ENCODE measurements at regions not wholly inside any gene's neighbourhood (a gene's known extent, or its start where the extent isn't known, plus 50 kb on each side); places are given as distances from the start of the nearest gene placed in this dataset.
"Not testable (repeated sequence)": the region's sequence is repeated elsewhere in the genome, so short reads cannot be mapped to it uniquely, and the experiment has no call there.

DNA sequence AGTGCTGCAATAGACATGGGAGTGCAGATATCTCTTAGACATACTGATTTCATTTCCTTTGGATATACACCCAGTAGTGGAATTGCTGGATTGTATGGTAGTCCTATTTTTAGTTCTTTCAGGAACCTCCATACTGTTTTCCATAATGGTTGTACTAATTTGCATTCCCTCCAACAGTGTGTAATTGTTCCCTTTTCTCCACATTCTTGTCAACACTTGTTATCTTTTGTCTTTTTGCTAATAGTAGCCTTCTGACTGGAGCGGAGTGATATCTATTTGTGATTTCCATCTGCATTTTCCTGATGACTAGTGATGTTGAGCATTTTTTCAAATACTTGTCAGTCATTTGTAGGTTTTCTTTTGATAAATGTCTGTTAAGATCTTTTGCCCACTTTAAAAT lies 128.9 kb downstream of the CTNND1 start:
- Histone ChIP-seq H3K9ac (ENCODE audit: insufficient read length, low read depth) (no peak overlapping the region), H3K4me3 (ENCODE audit: insufficient read length, low read depth) (no peak overlapping the region), H3K36me3 (ENCODE audit: insufficient read depth, insufficient read length, low read length) (no peaks in the 10 kb centered on the region), H3K9me3 (ENCODE audit: insufficient read depth, low read length) (no peaks in the 10 kb centered on the region; the same call in 1 of the 2 replicates), H3K4me1 (ENCODE audit: insufficient read depth, insufficient read length) (no peaks in the 10 kb centered on the region), H3K27me3 (ENCODE audit: insufficient read depth, insufficient read length) (no peaks in the 10 kb centered on the region)
- DNase-seq (ENCODE audit: low read depth, low spot score): no peak
- TF ChIP-seq SUZ12 (IDR thresholded peaks at IDR 0.05; ENCODE audit: extremely low read depth, insufficient read depth, insufficient read length) (no peak), YY1 (IDR thresholded peaks at IDR 0.05; ENCODE audit: insufficient read depth, insufficient read length) (no peak), ZNF274 (IDR thresholded peaks at IDR 0.05; ENCODE audit: low read depth, low read length) (no peak)

DNA sequence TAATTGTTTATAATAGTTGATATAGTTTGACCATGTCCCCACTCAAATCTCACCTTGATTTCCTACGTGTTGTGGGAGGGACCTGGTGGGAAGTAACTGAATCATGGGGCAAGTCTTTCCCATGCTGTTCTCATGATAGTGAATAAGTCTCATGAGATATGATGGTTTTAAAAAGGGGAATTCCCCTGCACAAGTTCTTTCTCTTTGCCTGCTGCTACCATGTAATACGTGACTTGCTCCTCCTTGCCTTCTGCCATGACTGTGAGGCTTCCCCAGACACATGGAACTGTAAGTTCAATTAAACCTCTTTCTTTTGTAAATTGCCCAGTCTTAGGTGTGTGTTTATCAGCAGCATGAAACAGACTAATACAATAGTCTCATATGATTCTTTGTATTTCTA lies 130.5 kb upstream of the OR9Q1 start:
- H3K4me1 ChIP-seq (ENCODE audit: insufficient read depth, insufficient read length); H3K36me3 ChIP-seq (ENCODE audit: insufficient read depth, insufficient read length, low read length); DNase-seq (ENCODE audit: low read depth, low spot score); H3K27me3 ChIP-seq (ENCODE audit: insufficient read depth, insufficient read length); H3K9me3 ChIP-seq (ENCODE audit: insufficient read depth, low read length); H3K4me3 ChIP-seq (ENCODE audit: insufficient read length, low read depth); H3K9ac ChIP-seq (ENCODE audit: insufficient read length, low read depth): not testable (repeated sequence)

DNA sequence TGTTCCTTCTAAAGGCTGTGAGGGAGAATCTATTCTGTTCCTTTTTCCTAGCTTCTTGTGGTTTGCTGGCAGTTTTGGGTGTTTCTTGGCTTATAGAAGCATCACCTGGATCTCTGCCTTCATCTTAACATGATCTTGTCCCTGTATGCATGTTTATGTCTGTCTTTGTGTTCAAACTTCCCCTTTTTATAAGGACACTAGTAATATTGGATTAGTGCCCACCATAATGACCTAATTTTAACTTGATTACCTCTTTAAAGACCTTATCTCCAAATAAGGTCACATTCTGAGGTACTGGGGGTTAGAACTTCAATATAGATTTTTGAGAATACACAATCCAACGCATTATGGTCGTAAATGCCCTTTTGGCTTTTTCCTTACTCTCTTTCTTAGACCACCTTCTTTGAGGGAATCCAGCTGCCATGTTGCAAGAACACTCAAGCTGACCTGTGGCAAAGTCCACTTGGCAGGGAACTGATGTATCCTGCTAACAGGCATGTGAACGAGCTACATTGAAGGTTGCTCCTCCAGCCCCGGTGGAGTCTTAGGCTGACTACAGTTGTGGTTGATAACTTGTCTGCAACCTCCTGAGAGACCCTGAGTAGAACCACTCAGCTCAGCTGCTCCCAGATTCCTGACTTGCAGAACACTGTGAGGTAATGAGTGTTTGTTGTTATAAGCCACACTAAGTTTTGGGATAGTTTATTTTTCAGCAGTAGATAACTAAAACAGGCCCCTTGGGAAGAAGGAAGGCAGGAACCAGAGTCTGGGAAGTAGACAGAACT lies 127.1 kb upstream of the OR9Q1 start:
- Histone ChIP-seq H3K4me1 (ENCODE audit: insufficient read depth, insufficient read length) (no peaks in the 10 kb centered on the region), H3K9me3 (ENCODE audit: insufficient read depth, low read length) (no peaks in the 10 kb centered on the region; the same call in 1 of the 2 replicates), H3K27me3 (ENCODE audit: insufficient read depth, insufficient read length) (no peaks in the 10 kb centered on the region), H3K9ac (ENCODE audit: insufficient read length, low read depth) (no peak overlapping the region), H3K4me3 (ENCODE audit: insufficient read length, low read depth) (no peak overlapping the region), H3K36me3 (ENCODE audit: insufficient read depth, insufficient read length, low read length) (no peaks in the 10 kb centered on the region)
- no peak for TF ChIP-seq SUZ12 (IDR thresholded peaks at IDR 0.05; ENCODE audit: extremely low read depth, insufficient read depth, insufficient read length)
- TF ChIP-seq YY1 (IDR thresholded peaks at IDR 0.05; ENCODE audit: insufficient read depth, insufficient read length): no peak
- TF ChIP-seq ZNF274 (IDR thresholded peaks at IDR 0.05; ENCODE audit: low read depth, low read length): no peak
- no peak for DNase-seq (ENCODE audit: low read depth, low spot score)

DNA sequence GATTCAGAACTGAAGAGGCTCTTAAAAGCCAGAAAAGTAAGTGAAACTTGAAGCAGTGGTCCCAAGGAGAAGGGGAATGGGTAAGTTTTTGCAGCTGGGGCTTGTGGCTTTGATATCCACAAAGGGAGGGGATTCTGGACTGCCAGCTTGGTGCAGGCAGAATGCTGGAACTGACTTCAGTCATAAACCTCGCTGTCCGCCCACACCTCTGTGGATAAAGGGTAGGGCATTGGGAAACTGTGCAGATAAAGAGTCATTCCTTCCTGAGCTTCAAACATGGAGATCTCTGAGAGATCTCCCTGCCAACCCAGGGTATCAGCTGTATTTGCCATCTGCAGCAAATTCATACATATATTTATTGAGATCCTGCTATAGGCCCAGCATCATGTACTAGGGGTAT lies 124.3 kb upstream of the OR9Q1 start:
- no peaks in the 10 kb centered on the region for H3K4me1 ChIP-seq (ENCODE audit: insufficient read depth, insufficient read length)
- H3K27me3 ChIP-seq (ENCODE audit: insufficient read depth, insufficient read length): no peaks in the 10 kb centered on the region
- peaks cover 2% of the 10 kb centered on the region; the same call in 1 of the 2 replicates for H3K9me3 ChIP-seq (ENCODE audit: insufficient read depth, low read length)
- H3K36me3 ChIP-seq (ENCODE audit: insufficient read depth, insufficient read length, low read length): no peaks in the 10 kb centered on the region
- no peak overlapping the region for H3K9ac ChIP-seq (ENCODE audit: insufficient read length, low read depth)
- H3K4me3 ChIP-seq (ENCODE audit: insufficient read length, low read depth): no peak overlapping the region
- DNase-seq (ENCODE audit: low read depth, low spot score): no peak
- TF ChIP-seq ZNF274 (IDR thresholded peaks at IDR 0.05; ENCODE audit: low read depth, low read length): no peak
- no peak for TF ChIP-seq YY1 (IDR thresholded peaks at IDR 0.05; ENCODE audit: insufficient read depth, insufficient read length)
- no peak for TF ChIP-seq SUZ12 (IDR thresholded peaks at IDR 0.05; ENCODE audit: extremely low read depth, insufficient read depth, insufficient read length)

DNA sequence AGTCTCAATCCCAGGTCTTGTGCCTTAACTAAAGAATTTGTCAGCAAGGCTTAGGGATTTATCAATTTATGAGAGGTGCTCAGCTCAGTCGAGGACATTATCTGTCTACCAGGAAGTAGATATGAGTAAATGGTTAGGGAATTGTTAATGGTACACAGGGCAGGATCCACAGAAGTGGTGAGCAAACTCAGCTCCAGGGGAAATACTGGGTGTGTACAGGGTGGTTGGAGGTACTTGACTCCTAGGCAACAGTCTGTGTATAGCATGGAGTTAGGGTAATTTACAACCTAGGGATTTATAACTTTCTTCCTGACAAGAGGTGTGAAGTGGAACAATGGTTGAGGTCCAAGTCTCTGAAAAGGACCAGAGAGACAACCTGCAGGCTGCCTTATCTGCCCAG lies 123.4 kb upstream of the OR9Q1 start:
- Histone ChIP-seq H3K4me3 (ENCODE audit: insufficient read length, low read depth) (no peak overlapping the region), H3K4me1 (ENCODE audit: insufficient read depth, insufficient read length) (no peaks in the 10 kb centered on the region), H3K9ac (ENCODE audit: insufficient read length, low read depth) (no peak overlapping the region), H3K9me3 (ENCODE audit: insufficient read depth, low read length) (peaks cover 11% of the 10 kb centered on the region), H3K36me3 (ENCODE audit: insufficient read depth, insufficient read length, low read length) (no peaks in the 10 kb centered on the region), H3K27me3 (ENCODE audit: insufficient read depth, insufficient read length) (no peaks in the 10 kb centered on the region)
- TF ChIP-seq SUZ12 (IDR thresholded peaks at IDR 0.05; ENCODE audit: extremely low read depth, insufficient read depth, insufficient read length): no peak
- no peak for TF ChIP-seq YY1 (IDR thresholded peaks at IDR 0.05; ENCODE audit: insufficient read depth, insufficient read length)
- TF ChIP-seq ZNF274 (IDR thresholded peaks at IDR 0.05; ENCODE audit: low read depth, low read length): no peak
- no peak for DNase-seq (ENCODE audit: low read depth, low spot score)

DNA sequence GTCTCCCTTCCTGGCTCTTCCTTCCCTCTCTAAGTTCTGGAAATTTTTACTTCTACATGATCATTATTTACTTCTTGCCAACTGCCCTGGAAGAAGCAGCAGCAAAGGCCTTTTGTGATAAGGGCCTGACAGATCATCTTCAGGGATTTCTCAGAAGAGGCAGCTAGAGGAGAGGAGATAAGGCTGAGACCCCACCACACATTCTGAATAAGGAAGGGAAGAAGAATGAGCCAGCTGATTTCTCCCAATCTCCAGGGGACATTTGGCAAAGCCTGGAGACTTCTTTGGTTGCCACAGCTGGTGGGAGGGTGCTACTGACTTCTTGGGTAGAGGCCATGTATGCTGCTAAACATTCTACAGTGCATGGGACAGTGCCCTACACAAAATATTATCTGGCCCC lies 122.4 kb upstream of the OR9Q1 start:
- TF ChIP-seq YY1 (IDR thresholded peaks at IDR 0.05; ENCODE audit: insufficient read depth, insufficient read length) (no peak), ZNF274 (IDR thresholded peaks at IDR 0.05; ENCODE audit: low read depth, low read length) (no peak), SUZ12 (IDR thresholded peaks at IDR 0.05; ENCODE audit: extremely low read depth, insufficient read depth, insufficient read length) (no peak)
- no peak for DNase-seq (ENCODE audit: low read depth, low spot score)

DNA sequence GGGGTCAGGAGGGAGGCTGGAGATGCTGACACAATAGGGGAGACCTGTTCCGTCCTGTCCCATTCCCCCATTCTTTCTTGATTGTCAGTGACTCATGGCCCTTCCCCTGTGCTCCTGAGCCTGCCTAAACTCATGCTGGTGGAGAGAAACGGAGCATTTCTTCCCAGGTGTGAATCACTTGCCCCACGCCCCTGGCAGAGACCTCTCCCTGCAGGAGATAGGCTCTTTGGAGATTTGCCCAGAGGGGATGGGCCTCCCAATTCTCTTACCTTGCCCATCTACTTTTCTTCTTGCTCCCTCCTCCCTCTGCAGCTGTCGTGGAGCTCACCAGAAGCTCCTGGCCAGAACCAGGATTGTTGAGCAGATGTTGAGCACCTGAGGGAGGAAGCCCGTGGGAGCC lies 121.9 kb upstream of the OR9Q1 start:
- DNase-seq (ENCODE audit: low read depth, low spot score): no peak
- H3K9ac ChIP-seq (ENCODE audit: insufficient read length, low read depth): no peak overlapping the region
- TF ChIP-seq SUZ12 (IDR thresholded peaks at IDR 0.05; ENCODE audit: extremely low read depth, insufficient read depth, insufficient read length): no peak
- TF ChIP-seq YY1 (IDR thresholded peaks at IDR 0.05; ENCODE audit: insufficient read depth, insufficient read length): no peak
- no peak for TF ChIP-seq ZNF274 (IDR thresholded peaks at IDR 0.05; ENCODE audit: low read depth, low read length)

More for the DNA sequence above, 122.4 kb upstream of the OR9Q1 start:
- H3K4me1 ChIP-seq (ENCODE audit: insufficient read depth, insufficient read length): no peaks in the 10 kb centered on the region
- no peak overlapping the region for H3K9ac ChIP-seq (ENCODE audit: insufficient read length, low read depth)
- H3K4me3 ChIP-seq (ENCODE audit: insufficient read length, low read depth): no peak overlapping the region
- H3K27me3 ChIP-seq (ENCODE audit: insufficient read depth, insufficient read length): no peaks in the 10 kb centered on the region
- no peaks in the 10 kb centered on the region for H3K36me3 ChIP-seq (ENCODE audit: insufficient read depth, insufficient read length, low read length)
- H3K9me3 ChIP-seq (ENCODE audit: insufficient read depth, low read length): peaks cover 20% of the 10 kb centered on the region

More for the DNA sequence above, 121.9 kb upstream of the OR9Q1 start:
- Histone ChIP-seq H3K4me1 (ENCODE audit: insufficient read depth, insufficient read length) (no peaks in the 10 kb centered on the region), H3K4me3 (ENCODE audit: insufficient read length, low read depth) (no peak overlapping the region), H3K36me3 (ENCODE audit: insufficient read depth, insufficient read length, low read length) (no peaks in the 10 kb centered on the region), H3K27me3 (ENCODE audit: insufficient read depth, insufficient read length) (no peaks in the 10 kb centered on the region), H3K9me3 (ENCODE audit: insufficient read depth, low read length) (peaks cover 23% of the 10 kb centered on the region)

Measured in NT2/D1 (cell line).